ENCODE measurements at regions not wholly inside any gene's neighbourhood (a gene's known extent, or its start where the extent isn't known, plus 50 kb on each side); places are given as distances from the start of the nearest gene placed in this dataset.
"Not testable (repeated sequence)": the region's sequence is repeated elsewhere in the genome, so short reads cannot be mapped to it uniquely, and the experiment has no call there.

DNA sequence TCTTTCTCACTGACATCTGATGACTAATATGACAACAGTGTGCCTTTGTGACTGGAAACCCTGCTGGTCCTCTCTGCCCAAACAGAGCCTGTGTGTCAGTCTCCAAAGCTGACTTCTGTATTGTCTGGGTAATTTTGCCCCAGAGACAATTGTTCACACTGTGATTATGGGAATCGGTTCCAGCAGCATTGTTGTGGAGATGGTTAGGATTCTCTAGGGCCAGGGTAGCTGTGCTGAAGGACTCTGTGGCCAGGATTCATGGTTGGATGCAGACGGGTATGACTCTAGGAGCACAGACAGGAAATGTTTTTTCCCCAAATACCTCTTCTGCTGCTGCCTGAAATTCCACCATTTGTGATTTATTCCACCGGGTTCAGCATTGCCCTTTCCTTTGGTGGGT is 57.5 kb upstream of the ITGA11 start:
- DNase-seq, result no peak
- no peaks in the 10 kb centered on the region for H3K27me3 ChIP-seq (ENCODE audit: control insufficient read depth in 1 of 2, insufficient read depth in 2 of 2, low read length in 1 of 2)
- no peak overlapping the region for H3K4me3 ChIP-seq (ENCODE audit: low read length in 2 of 2)
- H3K36me3 ChIP-seq (ENCODE audit: control insufficient read depth in 1 of 2, insufficient read depth in 2 of 2, low read length in 1 of 2), result no peaks in the 10 kb centered on the region
- intact Hi-C loops (cut with DNase I), result loop anchor here (5.0 kb wide), 3 partner anchors 53 to 127 kb away; partner anchors contain the start of gene ITGA11 (in 1 of the 2)
- no peaks in the 10 kb centered on the region for H3K9me3 ChIP-seq (ENCODE audit: control insufficient read depth, low read length)
- 56 to 58% methylated on average over 3 of the region's 3 CpGs for WGBS, 2 donors
- ATAC-seq (ENCODE audit: low FRiP score), result no peak
- H3K4me1 ChIP-seq (ENCODE audit: control insufficient read depth in 1 of 2, insufficient read depth in 2 of 2, low read length in 2 of 2), result peaks cover 10 to 13% of the 10 kb centered on the region in 2 donors
- H3K27ac ChIP-seq (ENCODE audit: low read depth in 1 of 2, low read length in 2 of 2), result peak overlapping the region in 1 of 2 donors; percentile 6

DNA sequence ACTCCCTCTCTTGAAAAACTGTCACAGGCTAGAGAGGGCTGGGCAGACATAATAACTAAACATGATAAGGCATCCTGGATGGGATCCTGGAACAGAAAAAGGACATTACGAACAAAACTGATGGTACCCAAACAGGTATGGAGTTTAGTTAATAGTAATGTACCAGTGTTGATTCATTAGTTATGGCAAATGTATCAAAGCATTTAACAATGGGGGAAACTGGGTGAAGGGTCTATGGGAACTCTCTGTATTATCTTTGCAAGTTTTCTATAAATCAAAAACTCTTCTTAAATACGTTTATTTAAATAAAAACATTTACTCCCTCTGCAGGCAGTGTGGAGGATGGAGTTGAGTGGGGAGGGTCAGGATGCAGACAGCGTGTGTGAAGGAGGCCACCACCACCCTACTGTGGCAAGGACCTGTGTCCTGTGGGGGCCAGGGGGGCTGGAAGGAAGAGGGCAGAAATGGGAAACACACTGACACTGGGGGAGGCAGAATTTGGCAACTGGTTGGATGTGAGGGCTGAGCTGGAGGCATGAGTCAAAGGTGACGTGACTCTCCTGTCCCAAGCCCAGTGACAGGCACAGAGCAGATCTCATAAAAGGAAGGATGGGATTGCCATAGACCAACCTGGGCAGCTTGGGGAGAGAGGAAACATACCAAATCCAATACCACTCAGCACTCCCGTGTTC is 59.6 kb upstream of the ITGA11 start:
- Histone ChIP-seq H3K4me3 (ENCODE audit: low read length in 2 of 2) (no peak overlapping the region), H3K4me1 (ENCODE audit: control insufficient read depth in 1 of 2, insufficient read depth in 2 of 2, low read length in 2 of 2) (peaks cover 4 to 12% of the 10 kb centered on the region in 2 donors), H3K27ac (ENCODE audit: low read depth in 1 of 2, low read length in 2 of 2) (no peak overlapping the region), H3K27me3 (ENCODE audit: control insufficient read depth in 1 of 2, insufficient read depth in 2 of 2, low read length in 1 of 2) (no peaks in the 10 kb centered on the region), H3K36me3 (ENCODE audit: control insufficient read depth in 1 of 2, insufficient read depth in 2 of 2, low read length in 1 of 2) (no peaks in the 10 kb centered on the region), H3K9me3 (ENCODE audit: control insufficient read depth, low read length) (no peaks in the 10 kb centered on the region)
- 94 to 98% methylated on average over 5 of the region's 5 CpGs for whole genome bisulfite sequencing, 2 donors
- ATAC-seq (ENCODE audit: low FRiP score) (no peak), DNase-seq (no peak)
- intact Hi-C loops (cut with DNase I), result no loop called here

DNA sequence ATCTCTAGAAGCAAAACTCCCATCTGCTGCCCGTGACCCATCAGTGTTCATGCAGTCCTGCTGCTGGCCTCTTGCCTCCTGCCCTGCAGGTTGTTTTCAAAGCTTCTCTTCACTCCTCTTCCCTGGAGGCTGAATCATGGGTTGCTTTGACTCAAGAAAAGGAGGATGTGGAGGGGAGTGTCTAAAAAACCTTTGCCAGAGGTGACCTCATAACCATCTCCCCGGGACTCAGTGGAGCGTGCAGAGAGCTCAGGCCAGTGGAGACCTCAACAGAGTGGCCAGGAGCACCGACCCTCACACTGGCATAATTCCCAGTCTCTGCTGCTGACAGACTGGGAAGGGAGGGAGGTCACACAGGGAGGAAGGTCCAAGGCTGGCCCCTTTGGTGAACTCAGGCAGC is 60.9 kb upstream of the ITGA11 start:
- ATAC-seq (ENCODE audit: low FRiP score) (peak; percentile 75), DNase-seq (no peak)
- Histone ChIP-seq H3K36me3 (ENCODE audit: control insufficient read depth in 1 of 2, insufficient read depth in 2 of 2, low read length in 1 of 2) (no peaks in the 10 kb centered on the region), H3K27me3 (ENCODE audit: control insufficient read depth in 1 of 2, insufficient read depth in 2 of 2, low read length in 1 of 2) (no peaks in the 10 kb centered on the region), H3K27ac (ENCODE audit: low read depth in 1 of 2, low read length in 2 of 2) (peak overlapping the region in 1 of 2 donors; percentile 80), H3K4me3 (ENCODE audit: low read length in 2 of 2) (no peak overlapping the region), H3K4me1 (ENCODE audit: control insufficient read depth in 1 of 2, insufficient read depth in 2 of 2, low read length in 2 of 2) (peaks cover 4 to 6% of the 10 kb centered on the region in 2 donors), H3K9me3 (ENCODE audit: control insufficient read depth, low read length) (no peaks in the 10 kb centered on the region)
- 7 to 13% methylated on average over 4 of the region's 4 CpGs for WGBS, 2 donors
- intact Hi-C loops (cut with DNase I), result no loop called here

DNA sequence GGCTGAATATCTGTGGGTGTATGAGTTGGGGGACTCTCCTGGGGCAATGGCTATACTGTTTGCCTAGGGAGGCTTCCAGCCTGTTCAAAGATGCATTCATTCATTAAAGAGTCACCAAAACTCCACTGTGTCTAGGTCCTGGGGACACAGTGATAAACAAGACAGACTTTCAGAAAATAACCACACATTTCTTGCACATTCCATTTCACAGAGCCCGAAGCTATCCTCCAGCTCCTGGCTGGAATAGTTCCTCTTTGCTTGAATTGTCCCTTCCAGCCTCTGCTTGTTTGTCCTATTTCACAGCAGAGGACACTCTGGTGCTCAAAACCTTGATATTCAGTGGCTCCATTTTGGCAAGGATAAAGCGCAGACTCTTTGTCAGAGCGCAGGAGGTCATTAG is 61.7 kb upstream of the ITGA11 start:
- Histone ChIP-seq H3K27me3 (ENCODE audit: control insufficient read depth in 1 of 2, insufficient read depth in 2 of 2, low read length in 1 of 2) (no peaks in the 10 kb centered on the region), H3K27ac (ENCODE audit: low read depth in 1 of 2, low read length in 2 of 2) (peak overlapping the region in 1 of 2 donors; percentile 34), H3K36me3 (ENCODE audit: control insufficient read depth in 1 of 2, insufficient read depth in 2 of 2, low read length in 1 of 2) (no peaks in the 10 kb centered on the region), H3K4me1 (ENCODE audit: control insufficient read depth in 1 of 2, insufficient read depth in 2 of 2, low read length in 2 of 2) (peaks cover 4 to 6% of the 10 kb centered on the region in 2 donors), H3K4me3 (ENCODE audit: low read length in 2 of 2) (no peak overlapping the region), H3K9me3 (ENCODE audit: control insufficient read depth, low read length) (no peaks in the 10 kb centered on the region)
- ATAC-seq (ENCODE audit: low FRiP score) (no peak), DNase-seq (no peak)
- intact Hi-C loops (cut with DNase I), result no loop called here
- 82 to 84% methylated on average over 3 of the region's 3 CpGs for WGBS, 2 donors

DNA sequence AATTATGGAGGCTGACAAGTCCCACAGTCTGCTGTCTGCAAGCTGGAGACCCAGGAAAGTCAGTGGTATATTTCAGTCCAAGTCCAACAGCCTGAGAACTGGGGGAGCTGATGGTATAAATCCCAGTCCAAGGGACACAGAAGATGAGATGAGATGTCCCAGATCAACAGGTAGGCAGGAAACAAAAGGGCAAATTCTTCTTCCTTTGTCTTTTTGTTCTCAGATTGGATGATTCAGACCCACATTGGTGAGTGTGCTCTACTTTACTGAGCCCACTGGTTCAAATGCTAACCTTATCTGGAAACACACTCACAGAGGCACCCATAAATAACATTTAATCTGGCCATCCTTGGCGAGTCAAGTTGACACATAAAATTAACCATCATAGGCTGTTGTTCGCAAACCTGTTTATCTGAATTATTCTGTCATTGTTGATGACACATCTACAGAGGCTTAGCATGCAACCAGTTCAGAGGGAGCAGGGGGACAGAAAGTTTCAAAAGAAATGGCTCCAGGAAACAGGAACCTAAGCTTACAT is 62.7 kb upstream of the ITGA11 start:
- no peaks in the 10 kb centered on the region for H3K27me3 ChIP-seq (ENCODE audit: control insufficient read depth in 1 of 2, insufficient read depth in 2 of 2, low read length in 1 of 2)
- 88 to 96% methylated on average over 2 of the region's 2 CpGs for WGBS, 2 donors
- ATAC-seq (ENCODE audit: low FRiP score) (no peak), DNase-seq (no peak)
- H3K4me1 ChIP-seq (ENCODE audit: control insufficient read depth in 1 of 2, insufficient read depth in 2 of 2, low read length in 2 of 2), result peaks cover 4 to 6% of the 10 kb centered on the region in 2 donors
- H3K9me3 ChIP-seq (ENCODE audit: control insufficient read depth, low read length), result no peaks in the 10 kb centered on the region
- H3K27ac ChIP-seq (ENCODE audit: low read depth in 1 of 2, low read length in 2 of 2), result no peak overlapping the region
- intact Hi-C loops (cut with DNase I), result no loop called here
- no peaks in the 10 kb centered on the region for H3K36me3 ChIP-seq (ENCODE audit: control insufficient read depth in 1 of 2, insufficient read depth in 2 of 2, low read length in 1 of 2)
- H3K4me3 ChIP-seq (ENCODE audit: low read length in 2 of 2), result no peak overlapping the region

DNA sequence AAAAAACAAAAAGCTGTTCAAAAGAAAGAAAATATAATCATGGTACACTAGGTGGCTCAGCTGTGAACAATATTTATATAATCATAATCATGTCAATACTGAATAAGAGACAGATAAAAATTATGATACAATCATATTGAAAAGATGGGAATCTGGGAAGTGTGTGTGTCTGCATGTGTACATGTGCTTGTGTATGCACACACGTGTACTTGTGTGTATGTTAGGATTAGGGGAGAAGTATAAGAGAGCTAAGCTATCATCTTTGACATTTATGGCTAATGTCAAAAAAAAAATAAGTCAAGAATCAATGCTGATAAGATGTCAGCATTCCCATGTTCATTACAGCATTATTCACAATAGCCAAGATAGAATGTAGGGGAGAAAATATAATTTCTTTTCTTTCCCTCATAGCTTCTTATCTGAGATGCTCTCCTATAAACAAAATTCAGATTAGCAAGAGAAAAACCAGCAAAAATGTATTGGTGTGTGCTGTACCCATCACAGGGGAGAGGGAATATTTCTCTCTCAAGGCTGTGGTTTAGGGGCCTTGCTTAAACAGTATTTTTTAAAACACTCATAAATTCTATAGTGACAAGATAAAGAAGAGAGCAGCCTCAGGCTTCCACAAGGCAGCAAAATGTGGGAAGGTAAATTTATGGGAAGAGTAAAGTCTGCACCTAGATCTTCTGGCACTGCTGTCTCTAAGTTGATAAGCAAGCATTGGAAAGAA is 63.4 kb upstream of the ITGA11 start:
- intact Hi-C loops (cut with DNase I), result no loop called here
- H3K9me3 ChIP-seq (ENCODE audit: control insufficient read depth, low read length), result no peaks in the 10 kb centered on the region
- no peaks in the 10 kb centered on the region for H3K36me3 ChIP-seq (ENCODE audit: control insufficient read depth in 1 of 2, insufficient read depth in 2 of 2, low read length in 1 of 2)
- ATAC-seq (ENCODE audit: low FRiP score) (no peak), DNase-seq (no peak)
- H3K4me3 ChIP-seq (ENCODE audit: low read length in 2 of 2), result no peak overlapping the region
- peaks cover 4 to 6% of the 10 kb centered on the region in 2 donors for H3K4me1 ChIP-seq (ENCODE audit: control insufficient read depth in 1 of 2, insufficient read depth in 2 of 2, low read length in 2 of 2)
- H3K27me3 ChIP-seq (ENCODE audit: control insufficient read depth in 1 of 2, insufficient read depth in 2 of 2, low read length in 1 of 2), result no peaks in the 10 kb centered on the region
- WGBS, 2 donors, result 88 to 92% methylated on average over 1 of the region's 1 CpG
- H3K27ac ChIP-seq (ENCODE audit: low read depth in 1 of 2, low read length in 2 of 2), result no peak overlapping the region

DNA sequence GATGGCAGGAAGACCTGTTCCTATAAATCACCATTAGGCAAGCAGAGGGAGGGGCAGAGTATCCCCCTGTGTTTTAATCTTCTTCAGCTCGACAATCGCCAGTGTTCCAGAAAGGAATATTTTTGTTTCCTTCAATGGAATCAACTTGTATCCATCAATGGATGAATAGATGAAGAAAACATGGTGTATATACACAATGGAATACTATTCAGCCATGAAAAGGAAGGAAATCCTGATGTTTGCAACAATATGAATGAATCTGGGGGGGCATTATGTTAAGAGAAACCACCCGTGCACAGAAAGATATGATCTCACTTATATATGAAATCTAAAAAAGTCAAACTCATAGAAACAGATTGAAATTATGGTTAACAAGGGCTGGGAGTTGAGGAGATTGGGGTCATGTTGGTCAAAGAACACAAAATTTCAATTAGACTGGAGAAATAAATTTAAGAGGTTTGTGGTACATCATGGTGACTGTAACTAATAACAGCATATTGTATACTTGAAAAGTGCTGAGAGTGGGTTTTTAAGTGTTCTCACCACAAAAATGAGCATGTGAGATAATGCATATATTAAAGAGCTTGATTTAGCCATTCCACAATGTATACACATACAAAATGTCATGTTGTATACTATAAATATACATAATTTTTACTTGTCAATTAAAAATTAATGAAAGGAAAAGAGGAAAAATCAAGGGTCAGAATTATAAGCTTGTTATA is 64.2 kb upstream of the ITGA11 start:
- Histone ChIP-seq H3K27ac (ENCODE audit: low read depth in 1 of 2, low read length in 2 of 2) (no peak overlapping the region), H3K27me3 (ENCODE audit: control insufficient read depth in 1 of 2, insufficient read depth in 2 of 2, low read length in 1 of 2) (no peaks in the 10 kb centered on the region), H3K36me3 (ENCODE audit: control insufficient read depth in 1 of 2, insufficient read depth in 2 of 2, low read length in 1 of 2) (no peaks in the 10 kb centered on the region), H3K4me3 (ENCODE audit: low read length in 2 of 2) (no peak overlapping the region), H3K9me3 (ENCODE audit: control insufficient read depth, low read length) (no peaks in the 10 kb centered on the region), H3K4me1 (ENCODE audit: control insufficient read depth in 1 of 2, insufficient read depth in 2 of 2, low read length in 2 of 2) (peaks cover 4 to 6% of the 10 kb centered on the region in 2 donors)
- DNase-seq (no peak), ATAC-seq (ENCODE audit: low FRiP score) (no peak)
- intact Hi-C loops (cut with DNase I), result no loop called here
- WGBS, 2 donors, result 93 to 96% methylated on average over 3 of the region's 3 CpGs

DNA sequence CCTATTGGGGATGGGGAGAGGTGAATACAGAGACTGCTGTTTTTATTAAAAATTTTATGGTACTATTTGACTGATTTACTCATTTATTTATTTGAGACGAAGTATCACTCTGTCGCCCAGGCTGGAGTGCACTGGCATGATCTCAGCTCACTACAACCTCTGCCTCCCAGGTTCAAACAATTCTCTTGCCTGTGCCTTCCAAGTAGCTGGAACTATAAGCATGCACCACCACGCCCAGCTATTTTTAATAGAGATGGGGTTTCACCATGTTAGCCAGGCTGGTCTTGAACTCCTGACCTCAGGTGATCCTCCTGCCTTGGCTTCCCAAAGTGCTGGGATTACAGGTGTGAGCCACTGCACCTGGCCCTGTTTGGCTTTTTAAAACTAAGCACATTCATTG is 64.8 kb upstream of the ITGA11 start:
- DNase-seq; H3K4me3 ChIP-seq (ENCODE audit: low read length in 2 of 2); H3K27me3 ChIP-seq (ENCODE audit: control insufficient read depth in 1 of 2, insufficient read depth in 2 of 2, low read length in 1 of 2); H3K27ac ChIP-seq (ENCODE audit: low read depth in 1 of 2, low read length in 2 of 2); H3K36me3 ChIP-seq (ENCODE audit: control insufficient read depth in 1 of 2, insufficient read depth in 2 of 2, low read length in 1 of 2); ATAC-seq (ENCODE audit: low FRiP score); H3K9me3 ChIP-seq (ENCODE audit: control insufficient read depth, low read length); intact Hi-C loops (cut with DNase I); H3K4me1 ChIP-seq (ENCODE audit: control insufficient read depth in 1 of 2, insufficient read depth in 2 of 2, low read length in 2 of 2): not testable (repeated sequence)
- WGBS, 2 donors, result 54 to 57% methylated on average over 3 of the region's 3 CpGs

All from aorta (tissue), 5 donors.